Breast epithelium (tissue), 3 donors: ENCODE measurements at regions not wholly inside any gene's neighbourhood (a gene's known extent, or its start where the extent isn't known, plus 50 kb on each side); places are given as distances from the start of the nearest gene placed in this dataset.

Experiments
- POLR2A ChIP-seq: fragments of 450-650 bp; IDR thresholded peaks from one replicate; pipeline ENCODE4 v1.6.1; 2016; ENCODE audit warnings: antibody characterized with exemption, mild to moderate bottlenecking, moderate library complexity
- POLR2AphosphoS5 ChIP-seq, 3 donors: sonication (generic); formaldehyde crosslinking; IDR thresholded peaks; one replicate each; pipeline ENCODE4 v1.6.1; 2017; ENCODE audit warnings: antibody characterized with exemption in 3 of 3
- TF ChIP-seq, protein P1 (sequence below), 3 donors: fragments of 450-650 bp; IDR thresholded peaks; one replicate each; pipeline ENCODE4 v1.5.1; 2016 to 2017; ENCODE audit warnings: antibody characterized with exemption in 3 of 3, mild to moderate bottlenecking in 3 of 3, moderate library complexity in 3 of 3

DNA sequence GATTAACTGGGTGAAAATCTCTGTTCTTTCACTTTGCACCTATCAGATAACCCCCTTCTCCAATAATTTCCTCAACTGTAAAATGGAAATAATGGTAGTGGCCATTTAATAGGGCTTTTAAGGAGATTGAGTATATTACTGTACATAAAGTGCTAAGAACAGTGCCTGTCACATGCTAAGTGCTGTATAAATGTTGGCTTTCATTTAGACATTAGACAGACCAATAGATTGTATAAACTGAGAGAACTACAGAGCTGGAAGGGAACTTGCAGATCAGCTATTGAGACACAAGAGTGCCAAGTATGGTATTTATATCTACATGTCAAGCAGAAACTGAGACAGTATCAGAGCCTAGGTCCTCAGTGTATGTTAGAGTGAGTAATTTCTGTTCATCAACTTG, 934.7 kb downstream of the PLA2G4A start:
- no peak for TF ChIP-seq POLR2A
- TF ChIP-seq, protein P1, sequence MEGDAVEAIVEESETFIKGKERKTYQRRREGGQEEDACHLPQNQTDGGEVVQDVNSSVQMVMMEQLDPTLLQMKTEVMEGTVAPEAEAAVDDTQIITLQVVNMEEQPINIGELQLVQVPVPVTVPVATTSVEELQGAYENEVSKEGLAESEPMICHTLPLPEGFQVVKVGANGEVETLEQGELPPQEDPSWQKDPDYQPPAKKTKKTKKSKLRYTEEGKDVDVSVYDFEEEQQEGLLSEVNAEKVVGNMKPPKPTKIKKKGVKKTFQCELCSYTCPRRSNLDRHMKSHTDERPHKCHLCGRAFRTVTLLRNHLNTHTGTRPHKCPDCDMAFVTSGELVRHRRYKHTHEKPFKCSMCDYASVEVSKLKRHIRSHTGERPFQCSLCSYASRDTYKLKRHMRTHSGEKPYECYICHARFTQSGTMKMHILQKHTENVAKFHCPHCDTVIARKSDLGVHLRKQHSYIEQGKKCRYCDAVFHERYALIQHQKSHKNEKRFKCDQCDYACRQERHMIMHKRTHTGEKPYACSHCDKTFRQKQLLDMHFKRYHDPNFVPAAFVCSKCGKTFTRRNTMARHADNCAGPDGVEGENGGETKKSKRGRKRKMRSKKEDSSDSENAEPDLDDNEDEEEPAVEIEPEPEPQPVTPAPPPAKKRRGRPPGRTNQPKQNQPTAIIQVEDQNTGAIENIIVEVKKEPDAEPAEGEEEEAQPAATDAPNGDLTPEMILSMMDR (IDR thresholded peaks at IDR 0.05), result no peak
- no peak for TF ChIP-seq POLR2AphosphoS5 (IDR thresholded peaks at IDR 0.05)
